ENCODE measurements at regions not wholly inside any gene's neighbourhood (a gene's known extent, or its start where the extent isn't known, plus 50 kb on each side); places are given as distances from the start of the nearest gene placed in this dataset.
A peak's percentile ranks its signal among the peaks of the same experiment; 100 is the strongest.

DNA sequence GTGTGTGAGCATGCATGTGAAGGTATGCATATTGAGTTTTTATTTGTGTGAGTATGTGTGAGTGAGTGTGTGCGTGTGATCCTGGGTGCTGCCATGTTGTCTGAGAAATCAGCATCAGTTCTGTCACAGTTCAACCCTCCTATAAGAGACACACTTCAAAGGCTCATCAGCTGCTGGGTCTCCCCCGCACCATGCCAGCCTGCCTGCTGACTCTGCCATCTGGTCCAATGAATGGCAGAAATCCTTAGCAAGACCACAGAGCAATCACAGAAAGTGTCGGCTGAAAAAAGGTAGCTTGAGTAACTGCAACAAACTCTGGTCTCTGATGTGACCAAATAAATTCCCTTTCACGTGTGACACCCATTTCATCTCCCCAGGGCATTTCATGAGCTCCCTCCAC is 381.8 kb upstream of the MAF start:
- H3K27ac ChIP-seq (ENCODE audit: low read depth, low read length) = no peak overlapping the region
- no peaks in the 10 kb centered on the region for H3K36me3 Mint-ChIP-seq (ENCODE audit: low read depth)
- H3K9me3 Mint-ChIP-seq = no peaks in the 10 kb centered on the region
- H3K27ac Mint-ChIP-seq = no peak overlapping the region
- no peak overlapping the region for H3K4me3 ChIP-seq (ENCODE audit: low read length)
- no peaks in the 10 kb centered on the region for H3K4me1 ChIP-seq (ENCODE audit: control insufficient read depth, insufficient read depth, low read length)
- no peak overlapping the region for H3K9ac ChIP-seq (ENCODE audit: extremely low read depth, low read length, poor library complexity, severe bottlenecking)
- no peaks in the 10 kb centered on the region for H3K36me3 ChIP-seq (ENCODE audit: control insufficient read depth, insufficient read depth, low read length)
- peaks cover 37% of the 10 kb centered on the region for H3K27me3 ChIP-seq (ENCODE audit: control insufficient read depth, insufficient read depth, low read length, poor library complexity, severe bottlenecking)
- H3K4me1 Mint-ChIP-seq = no peaks in the 10 kb centered on the region
- peaks cover 19% of the 10 kb centered on the region for H3K27me3 Mint-ChIP-seq (ENCODE audit: insufficient read depth)
- DNase-seq = no peak
- no peak overlapping the region for H3K4me3 Mint-ChIP-seq
- no peaks in the 10 kb centered on the region for H3K9me3 ChIP-seq (ENCODE audit: control insufficient read depth, low read length)
- TF ChIP-seq, protein P1, sequence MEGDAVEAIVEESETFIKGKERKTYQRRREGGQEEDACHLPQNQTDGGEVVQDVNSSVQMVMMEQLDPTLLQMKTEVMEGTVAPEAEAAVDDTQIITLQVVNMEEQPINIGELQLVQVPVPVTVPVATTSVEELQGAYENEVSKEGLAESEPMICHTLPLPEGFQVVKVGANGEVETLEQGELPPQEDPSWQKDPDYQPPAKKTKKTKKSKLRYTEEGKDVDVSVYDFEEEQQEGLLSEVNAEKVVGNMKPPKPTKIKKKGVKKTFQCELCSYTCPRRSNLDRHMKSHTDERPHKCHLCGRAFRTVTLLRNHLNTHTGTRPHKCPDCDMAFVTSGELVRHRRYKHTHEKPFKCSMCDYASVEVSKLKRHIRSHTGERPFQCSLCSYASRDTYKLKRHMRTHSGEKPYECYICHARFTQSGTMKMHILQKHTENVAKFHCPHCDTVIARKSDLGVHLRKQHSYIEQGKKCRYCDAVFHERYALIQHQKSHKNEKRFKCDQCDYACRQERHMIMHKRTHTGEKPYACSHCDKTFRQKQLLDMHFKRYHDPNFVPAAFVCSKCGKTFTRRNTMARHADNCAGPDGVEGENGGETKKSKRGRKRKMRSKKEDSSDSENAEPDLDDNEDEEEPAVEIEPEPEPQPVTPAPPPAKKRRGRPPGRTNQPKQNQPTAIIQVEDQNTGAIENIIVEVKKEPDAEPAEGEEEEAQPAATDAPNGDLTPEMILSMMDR (conservative IDR thresholded peaks at IDR 0.05) = no peak
- WGBS, 2 experiments (ENCODE audit: insufficient coverage in 1 of 2, insufficient read length in 1 of 2) = 85 to 93% methylated on average over 2 to 4 of the region's 4 CpGs

DNA sequence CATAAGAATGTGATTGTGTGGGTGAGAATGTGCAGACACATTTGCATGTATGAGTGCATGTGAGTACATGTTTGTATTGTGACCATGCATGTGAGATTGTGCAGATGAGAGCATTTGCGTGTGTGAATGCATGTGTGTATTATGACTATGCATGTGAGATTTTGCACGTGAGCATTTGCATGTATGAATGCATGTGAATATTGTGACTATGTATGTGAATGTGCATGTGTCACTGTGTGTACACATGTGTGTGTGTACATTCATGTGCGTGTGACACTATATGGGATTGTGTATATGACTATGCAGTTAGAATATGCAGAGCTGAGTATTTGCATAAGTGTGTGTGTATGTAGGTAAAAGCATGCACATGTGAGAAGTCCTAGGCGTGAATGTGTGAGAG is 381.3 kb upstream of the MAF start:
- H3K27me3 ChIP-seq (ENCODE audit: control insufficient read depth, insufficient read depth, low read length, poor library complexity, severe bottlenecking) = peaks cover 39% of the 10 kb centered on the region
- DNase-seq = no peak
- H3K9ac ChIP-seq (ENCODE audit: extremely low read depth, low read length, poor library complexity, severe bottlenecking) = no peak overlapping the region
- H3K27ac Mint-ChIP-seq = no peak overlapping the region
- 89 to 91% methylated on average over 3 to 4 of the region's 4 CpGs for WGBS, 2 experiments (ENCODE audit: insufficient coverage in 1 of 2, insufficient read length in 1 of 2)
- TF ChIP-seq, protein P1 (conservative IDR thresholded peaks at IDR 0.05) = no peak
- H3K4me1 ChIP-seq (ENCODE audit: control insufficient read depth, insufficient read depth, low read length) = no peaks in the 10 kb centered on the region
- peaks cover 24% of the 10 kb centered on the region for H3K27me3 Mint-ChIP-seq (ENCODE audit: insufficient read depth)
- H3K4me3 Mint-ChIP-seq = no peak overlapping the region
- no peaks in the 10 kb centered on the region for H3K9me3 ChIP-seq (ENCODE audit: control insufficient read depth, low read length)
- no peaks in the 10 kb centered on the region for H3K36me3 ChIP-seq (ENCODE audit: control insufficient read depth, insufficient read depth, low read length)
- no peaks in the 10 kb centered on the region for H3K36me3 Mint-ChIP-seq (ENCODE audit: low read depth)
- H3K4me3 ChIP-seq (ENCODE audit: low read length) = no peak overlapping the region
- no peak overlapping the region for H3K27ac ChIP-seq (ENCODE audit: low read depth, low read length)
- no peaks in the 10 kb centered on the region for H3K9me3 Mint-ChIP-seq
- H3K4me1 Mint-ChIP-seq = no peaks in the 10 kb centered on the region

DNA sequence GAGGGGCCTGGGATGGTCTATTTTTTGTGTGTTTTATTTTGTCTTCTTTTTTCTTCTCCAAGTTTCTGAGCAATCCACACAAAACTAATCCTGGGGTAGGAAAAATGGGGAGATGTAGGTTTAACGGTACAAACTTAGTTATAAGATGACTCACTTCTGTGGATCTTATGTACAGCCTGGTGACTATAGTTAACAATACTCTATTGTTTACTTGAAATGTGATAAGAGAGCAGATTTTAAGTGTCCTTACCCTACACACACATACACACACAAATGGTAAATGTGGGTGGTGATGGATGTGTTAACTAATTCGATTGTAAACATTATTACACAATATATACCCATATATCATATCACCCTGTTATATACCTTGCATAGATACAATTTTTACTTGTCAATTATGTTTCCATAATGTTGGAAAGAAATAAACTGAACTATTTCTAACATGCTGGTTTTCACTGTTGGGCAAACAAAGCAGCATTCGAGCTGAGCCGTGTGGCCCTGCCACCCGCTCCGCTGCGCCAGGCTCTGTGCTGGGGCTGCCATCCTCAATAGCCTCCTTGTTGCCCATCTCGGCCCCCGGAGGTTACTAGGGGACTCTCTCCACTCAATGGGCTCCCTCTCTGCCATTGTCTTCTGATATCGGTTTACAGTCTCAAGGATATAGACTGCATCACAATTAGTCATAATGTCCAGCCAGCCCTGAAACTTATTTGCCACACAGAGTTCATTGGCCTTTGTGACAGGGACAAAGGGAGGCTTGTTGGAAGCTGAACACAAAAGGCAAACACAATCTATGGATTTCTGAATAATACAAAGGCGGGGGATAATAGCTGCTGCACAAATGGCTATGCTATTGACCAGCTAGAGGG is 380.3 kb upstream of the MAF start:
- TF ChIP-seq, protein P1 (conservative IDR thresholded peaks at IDR 0.05) = no peak
- Histone ChIP-seq H3K27ac (ENCODE audit: low read depth, low read length) (peak overlapping the region; percentile 65), H3K9ac (ENCODE audit: extremely low read depth, low read length, poor library complexity, severe bottlenecking) (no peak overlapping the region), H3K9me3 (ENCODE audit: control insufficient read depth, low read length) (no peaks in the 10 kb centered on the region), H3K36me3 (ENCODE audit: control insufficient read depth, insufficient read depth, low read length) (no peaks in the 10 kb centered on the region), H3K4me3 (ENCODE audit: low read length) (no peak overlapping the region), H3K27me3 (ENCODE audit: control insufficient read depth, insufficient read depth, low read length, poor library complexity, severe bottlenecking) (peaks cover 39% of the 10 kb centered on the region), H3K4me1 (ENCODE audit: control insufficient read depth, insufficient read depth, low read length) (no peaks in the 10 kb centered on the region)
- no peak for DNase-seq
- Mint-ChIP-seq H3K27ac (no peak overlapping the region), H3K4me1 (no peaks in the 10 kb centered on the region), H3K36me3 (ENCODE audit: low read depth) (no peaks in the 10 kb centered on the region), H3K4me3 (no peak overlapping the region), H3K27me3 (ENCODE audit: insufficient read depth) (peaks cover 33% of the 10 kb centered on the region), H3K9me3 (no peaks in the 10 kb centered on the region)
- 91 to 92% methylated on average over 9 to 10 of the region's 11 CpGs for WGBS, 2 experiments (ENCODE audit: insufficient coverage in 1 of 2, insufficient read length in 1 of 2)
